ENCODE measurements at regions not wholly inside any gene's neighbourhood (a gene's known extent, or its start where the extent isn't known, plus 50 kb on each side); places are given as distances from the start of the nearest gene placed in this dataset.

DNA sequence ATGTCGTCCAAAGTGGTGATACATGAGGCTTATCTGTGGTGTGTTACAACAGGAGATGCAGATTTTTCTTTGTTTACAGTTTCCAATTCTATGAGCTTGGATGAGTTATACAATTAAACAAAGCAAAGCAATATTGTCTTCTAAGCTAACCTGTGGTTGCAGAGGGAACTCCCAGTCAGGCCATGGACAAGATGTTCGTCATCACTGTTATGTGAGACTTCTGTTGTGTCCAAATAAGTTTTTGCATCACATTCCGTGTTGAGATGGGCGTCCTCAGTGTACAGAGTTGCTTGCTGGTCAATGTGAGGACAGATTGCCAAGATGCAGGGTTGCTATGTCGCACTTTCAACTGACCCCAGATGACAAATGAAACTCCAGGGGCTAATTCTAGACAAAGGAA, 189.3 kb downstream of the IRF8 start:
- TF ChIP-seq, protein P1, sequence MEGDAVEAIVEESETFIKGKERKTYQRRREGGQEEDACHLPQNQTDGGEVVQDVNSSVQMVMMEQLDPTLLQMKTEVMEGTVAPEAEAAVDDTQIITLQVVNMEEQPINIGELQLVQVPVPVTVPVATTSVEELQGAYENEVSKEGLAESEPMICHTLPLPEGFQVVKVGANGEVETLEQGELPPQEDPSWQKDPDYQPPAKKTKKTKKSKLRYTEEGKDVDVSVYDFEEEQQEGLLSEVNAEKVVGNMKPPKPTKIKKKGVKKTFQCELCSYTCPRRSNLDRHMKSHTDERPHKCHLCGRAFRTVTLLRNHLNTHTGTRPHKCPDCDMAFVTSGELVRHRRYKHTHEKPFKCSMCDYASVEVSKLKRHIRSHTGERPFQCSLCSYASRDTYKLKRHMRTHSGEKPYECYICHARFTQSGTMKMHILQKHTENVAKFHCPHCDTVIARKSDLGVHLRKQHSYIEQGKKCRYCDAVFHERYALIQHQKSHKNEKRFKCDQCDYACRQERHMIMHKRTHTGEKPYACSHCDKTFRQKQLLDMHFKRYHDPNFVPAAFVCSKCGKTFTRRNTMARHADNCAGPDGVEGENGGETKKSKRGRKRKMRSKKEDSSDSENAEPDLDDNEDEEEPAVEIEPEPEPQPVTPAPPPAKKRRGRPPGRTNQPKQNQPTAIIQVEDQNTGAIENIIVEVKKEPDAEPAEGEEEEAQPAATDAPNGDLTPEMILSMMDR (IDR thresholded peaks at IDR 0.05) = no peak
- TF ChIP-seq POLR2A (IDR thresholded peaks at IDR 0.05) = no peak
- TF ChIP-seq EP300 (IDR thresholded peaks at IDR 0.05) = no peak

All from sigmoid colon (tissue), 4 donors.